ENCODE measurements at regions not wholly inside any gene's neighbourhood (a gene's known extent, or its start where the extent isn't known, plus 50 kb on each side); places are given as distances from the start of the nearest gene placed in this dataset.

DNA sequence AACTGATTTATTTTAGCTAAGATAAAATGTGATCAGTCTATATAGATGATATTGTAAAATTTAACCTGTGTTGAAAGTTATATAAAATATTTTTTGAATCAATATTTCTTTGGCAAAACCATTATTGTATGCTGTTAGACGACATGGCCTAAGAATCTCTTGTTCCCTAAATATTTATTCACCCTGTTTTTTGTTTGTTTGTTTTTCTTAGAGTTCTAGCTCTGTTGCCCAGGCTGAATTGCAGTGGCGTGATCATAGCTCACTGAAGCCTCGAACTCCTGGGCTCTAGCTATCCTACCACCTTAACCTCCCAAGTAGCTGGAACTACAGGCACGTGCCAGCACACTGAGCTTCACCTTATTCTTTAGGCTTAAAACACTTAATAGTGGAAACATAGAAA is 410.7 kb downstream of the ARL4A start:
- CTCF ChIA-PET: interaction anchor here (1.2 kb wide), 1 partner anchor 14 kb away, joined by 4 read pairs; no protein-coding TSS in a partner anchor

DNA sequence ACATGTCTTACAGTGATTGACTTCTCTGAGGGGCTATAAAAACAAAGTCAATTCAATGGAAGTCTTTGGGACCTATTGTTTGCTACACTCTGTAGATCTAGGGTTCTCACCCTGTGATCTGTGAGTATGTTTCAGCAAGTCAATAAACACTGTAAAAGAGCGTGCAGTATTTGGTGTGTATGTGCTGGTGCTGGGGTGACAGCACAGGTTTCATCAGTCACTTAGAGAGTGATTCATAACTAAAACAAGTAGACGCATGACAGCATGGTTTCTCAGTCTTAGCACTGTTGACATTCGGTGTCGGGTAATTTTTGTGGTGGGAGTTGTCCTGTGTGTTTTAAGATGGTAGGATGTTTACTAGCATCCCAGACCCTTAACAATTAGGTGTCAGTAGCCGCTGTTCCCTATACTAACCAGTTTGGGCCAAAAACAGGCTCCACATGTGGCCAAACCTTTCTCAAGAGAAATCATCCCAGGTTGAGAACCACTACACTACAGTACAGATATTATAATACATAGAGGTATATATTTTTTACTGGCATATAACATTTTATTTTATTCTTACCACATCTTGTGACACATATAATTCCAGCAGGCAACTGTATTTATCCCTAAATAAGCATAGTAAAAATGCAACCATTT is 411.8 kb downstream of the ARL4A start:
- POLR2A ChIA-PET: no interaction called here
- BruUV-seq (replicated peaks): no TSS peak
- H3K9ac ChIP-seq (replicated peaks; ENCODE audit: extremely low read depth, insufficient read depth, low read length): no peak overlapping the region
- H3K79me2 ChIP-seq (ENCODE audit: control insufficient read depth, insufficient read depth, low read length): no peaks in the 10 kb centered on the region
- FAIRE-seq (no peak), DNase-seq (ENCODE audit: low read depth, low spot score) (no peak)
- CTCF ChIA-PET: no interaction called here
- intact Hi-C loops (cut with micrococcal nuclease): no loop called here
- H4K20me1 ChIP-seq (replicated peaks; ENCODE audit: control insufficient read depth, extremely low read depth, insufficient read depth, low read length): no peaks in the 10 kb centered on the region
- no peak overlapping the region for H3K4me3 ChIP-seq (replicated peaks in 1 of 3; ENCODE audit: insufficient read depth in 1 of 3, low read depth in 1 of 3, low read length in 3 of 3)
- no peaks in the 10 kb centered on the region for H3K9me3 ChIP-seq (replicated peaks; ENCODE audit: control insufficient read depth, insufficient read depth, low read length)
- no peaks in the 10 kb centered on the region for H3K4me1 ChIP-seq (ENCODE audit: control insufficient read depth, extremely low read depth, insufficient read depth, low read length)
- H3K4me2 ChIP-seq (ENCODE audit: insufficient read depth, low read length): no peak overlapping the region
- H3K27ac ChIP-seq (ENCODE audit: insufficient read depth, low read depth, low read length): no peak overlapping the region
- H3K9me1 ChIP-seq (replicated peaks; ENCODE audit: control insufficient read depth, extremely low read depth, insufficient read depth, low read length): no peaks in the 10 kb centered on the region
- no peaks in the 10 kb centered on the region for H3K27me3 ChIP-seq (ENCODE audit: control insufficient read depth in 2 of 2, insufficient read depth in 2 of 2, low read length in 2 of 2)
- dilution Hi-C loops (cut with MboI; ENCODE audit: extremely low pct_ligation_motif_present, low sequenced_read_pairs): no loop called here
- TF ChIP-seq, protein P1, sequence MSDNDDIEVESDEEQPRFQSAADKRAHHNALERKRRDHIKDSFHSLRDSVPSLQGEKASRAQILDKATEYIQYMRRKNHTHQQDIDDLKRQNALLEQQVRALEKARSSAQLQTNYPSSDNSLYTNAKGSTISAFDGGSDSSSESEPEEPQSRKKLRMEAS (IDR thresholded peaks at IDR 0.05; ENCODE audit: insufficient read depth, insufficient read length): no peak
- TF ChIP-seq POLR2AphosphoS5 (IDR thresholded peaks at IDR 0.05; ENCODE audit: insufficient read depth, low read depth, low read length): no peak
- TF ChIP-seq, protein P2, sequence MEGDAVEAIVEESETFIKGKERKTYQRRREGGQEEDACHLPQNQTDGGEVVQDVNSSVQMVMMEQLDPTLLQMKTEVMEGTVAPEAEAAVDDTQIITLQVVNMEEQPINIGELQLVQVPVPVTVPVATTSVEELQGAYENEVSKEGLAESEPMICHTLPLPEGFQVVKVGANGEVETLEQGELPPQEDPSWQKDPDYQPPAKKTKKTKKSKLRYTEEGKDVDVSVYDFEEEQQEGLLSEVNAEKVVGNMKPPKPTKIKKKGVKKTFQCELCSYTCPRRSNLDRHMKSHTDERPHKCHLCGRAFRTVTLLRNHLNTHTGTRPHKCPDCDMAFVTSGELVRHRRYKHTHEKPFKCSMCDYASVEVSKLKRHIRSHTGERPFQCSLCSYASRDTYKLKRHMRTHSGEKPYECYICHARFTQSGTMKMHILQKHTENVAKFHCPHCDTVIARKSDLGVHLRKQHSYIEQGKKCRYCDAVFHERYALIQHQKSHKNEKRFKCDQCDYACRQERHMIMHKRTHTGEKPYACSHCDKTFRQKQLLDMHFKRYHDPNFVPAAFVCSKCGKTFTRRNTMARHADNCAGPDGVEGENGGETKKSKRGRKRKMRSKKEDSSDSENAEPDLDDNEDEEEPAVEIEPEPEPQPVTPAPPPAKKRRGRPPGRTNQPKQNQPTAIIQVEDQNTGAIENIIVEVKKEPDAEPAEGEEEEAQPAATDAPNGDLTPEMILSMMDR (IDR thresholded peaks at IDR 0.05; ENCODE audit: extremely low read depth in 1 of 2, insufficient read depth in 1 of 2, low read depth in 1 of 2, low read length in 2 of 2): no peak
- no peak for TF ChIP-seq GATA2 (IDR thresholded peaks at IDR 0.05; ENCODE audit: insufficient read depth, insufficient read length, low read depth, low read length)
- no peaks in the 10 kb centered on the region for H3K36me3 ChIP-seq (ENCODE audit: control insufficient read depth in 2 of 2, extremely low read depth in 1 of 2, insufficient read depth in 2 of 2, low read length in 2 of 2)
- no peak overlapping the region for H2AFZ ChIP-seq (ENCODE audit: low read depth, low read length)

More for the DNA sequence above, 410.7 kb downstream of the ARL4A start:
- H3K4me3 ChIP-seq (replicated peaks in 1 of 3; ENCODE audit: insufficient read depth in 1 of 3, low read depth in 1 of 3, low read length in 3 of 3): no peak overlapping the region
- no peaks in the 10 kb centered on the region for H4K20me1 ChIP-seq (replicated peaks; ENCODE audit: control insufficient read depth, extremely low read depth, insufficient read depth, low read length)
- H3K9me3 ChIP-seq (replicated peaks; ENCODE audit: control insufficient read depth, insufficient read depth, low read length): no peaks in the 10 kb centered on the region
- H3K4me1 ChIP-seq (ENCODE audit: control insufficient read depth, extremely low read depth, insufficient read depth, low read length): peaks cover 3% of the 10 kb centered on the region
- FAIRE-seq: no peak
- no peak overlapping the region for H2AFZ ChIP-seq (ENCODE audit: low read depth, low read length)
- BruUV-seq (replicated peaks): no TSS peak
- TF ChIP-seq POLR2AphosphoS5 (IDR thresholded peaks at IDR 0.05; ENCODE audit: insufficient read depth, low read depth, low read length) (no peak), JUN (IDR thresholded peaks at IDR 0.05; ENCODE audit: borderline replicate concordance, insufficient read depth, insufficient read length, low read depth) (no peak)
- TF ChIP-seq, protein P2 (IDR thresholded peaks at IDR 0.05; ENCODE audit: extremely low read depth in 1 of 2, insufficient read depth in 1 of 2, low read depth in 1 of 2, low read length in 2 of 2): no peak
- intact Hi-C loops (cut with micrococcal nuclease) (no loop called here), dilution Hi-C loops (cut with MboI; ENCODE audit: extremely low pct_ligation_motif_present, low sequenced_read_pairs) (no loop called here)
- DNase-seq (ENCODE audit: low read depth, low spot score): no peak
- H3K36me3 ChIP-seq (ENCODE audit: control insufficient read depth in 2 of 2, extremely low read depth in 1 of 2, insufficient read depth in 2 of 2, low read length in 2 of 2): no peaks in the 10 kb centered on the region
- no peaks in the 10 kb centered on the region for H3K9me1 ChIP-seq (replicated peaks; ENCODE audit: control insufficient read depth, extremely low read depth, insufficient read depth, low read length)
- H3K4me2 ChIP-seq (ENCODE audit: insufficient read depth, low read length): no peak overlapping the region
- H3K9ac ChIP-seq (replicated peaks; ENCODE audit: extremely low read depth, insufficient read depth, low read length): no peak overlapping the region
- H3K27me3 ChIP-seq (ENCODE audit: control insufficient read depth in 2 of 2, insufficient read depth in 2 of 2, low read length in 2 of 2): no peaks in the 10 kb centered on the region
- POLR2A ChIA-PET: no interaction called here
- H3K27ac ChIP-seq (ENCODE audit: insufficient read depth, low read depth, low read length): no peak overlapping the region
- no peaks in the 10 kb centered on the region for H3K79me2 ChIP-seq (ENCODE audit: control insufficient read depth, insufficient read depth, low read length)

Measured in endothelial cell of umbilical vein (primary cell).